K562 (cell line): ENCODE measurements at regions not wholly inside any gene's neighbourhood (a gene's known extent, or its start where the extent isn't known, plus 50 kb on each side); places are given as distances from the start of the nearest gene placed in this dataset.
A peak's percentile ranks its signal among the peaks of the same experiment; 100 is the strongest.

Experiments used
- ATAC-seq: fragments of 200-7000 bp; cut with Tn5 transposase; 3 replicates; pipeline ENCODE4 v1.9.1; 2020; ENCODE audit warnings: moderate library complexity
- BruUV-seq: library from RNA; stranded (reverse); fragments of 400-500 nt; replicated peaks from 2 replicates; lab custom pipeline; 2021; lab: Mats Ljungman, UMichigan
- CTCF ChIA-PET: fragments of 300-600 bp; formaldehyde crosslinking; extraction: SDS; loops from one replicate; lab custom pipeline; 2021; ENCODE audit warnings: low intra/inter-chr PET ratio; lab: Yijun Ruan, JAX
- POLR2A ChIA-PET: fragments of 300-600, 350-650 bp; sonication (Branson Sonifier 250); formaldehyde crosslinking; extraction: SDS; loops from one replicate; lab custom pipeline; 2021; ENCODE audit warnings: antibody characterized with exemption, inconsistent platforms; lab: Yijun Ruan, JAX
- DNase-seq, 4 experiments: peaks; one replicate each; pipeline versions ENCODE4 v3.0.0 to v3.0.0-alpha.2; 2011 to 2018; ENCODE audit warnings: low spot score in 3 of 4, mixed read lengths in 3 of 4; ENCODE audit errors: extremely low read depth in 1 of 4
- FAIRE-seq: peaks from 2 replicates; lab custom pipeline; 2011; peaks lifted over from hg19 to GRCh38; lab: Jason Lieb, UNC
- H2AFZ ChIP-seq: 2 replicates; pipeline ENCODE4 v1.6.0; 2011; ENCODE audit warnings: low read depth, low read length, control low read depth, inconsistent platforms
- H3K27ac ChIP-seq: fragments of 200-600 bp; 3 replicates; pipeline ENCODE4 v1.8.0; 2011; ENCODE audit warnings: low read depth, mild to moderate bottlenecking, control low read depth, inconsistent platforms, low read length, moderate library complexity, mixed read lengths; ENCODE audit errors: extremely low read depth
- H3K27me3 ChIP-seq, 2 experiments: fragments of 300-600 bp in 1 of 2; 2 replicates in 1 of 2; 3 replicates in 1 of 2; pipeline versions ENCODE4 v1.6.0 to v1.8.0; 2011; ENCODE audit warnings: inconsistent platforms in 2 of 2, low read length in 2 of 2, mild to moderate bottlenecking in 1 of 2, mixed read lengths in 1 of 2, moderate library complexity in 1 of 2; ENCODE audit not compliant: control insufficient read depth in 2 of 2, insufficient read depth in 2 of 2
- H3K36me3 ChIP-seq: fragments of 300-600 bp; 3 replicates; pipeline ENCODE4 v1.8.0; 2011; ENCODE audit warnings: mild to moderate bottlenecking, low read length, inconsistent platforms; ENCODE audit not compliant: control insufficient read depth, insufficient read depth
- H3K4me1 ChIP-seq, 2 experiments: fragments of 200-600 bp in 1 of 2; replicated peaks in 1 of 2; 2 replicates in 1 of 2; 3 replicates in 1 of 2; pipeline versions ENCODE4 v1.5.1 to v1.8.0; 2011; ENCODE audit warnings: inconsistent platforms in 2 of 2, low read length in 2 of 2, mild to moderate bottlenecking in 1 of 2, mixed read lengths in 1 of 2, moderate library complexity in 1 of 2; ENCODE audit not compliant: control insufficient read depth in 2 of 2, insufficient read depth in 2 of 2
- H3K4me2 ChIP-seq: 2 replicates; pipeline ENCODE4 v1.6.1; 2011; ENCODE audit warnings: low read length, control low read depth, inconsistent platforms, mixed read lengths; ENCODE audit not compliant: insufficient read depth
- H3K4me3 ChIP-seq: fragments of 200-600 bp; sonication (generic), shearing (Covaris generic); 2 replicates; pipeline ENCODE4 v1.5.1; 2016; ENCODE audit warnings: control low read depth, inconsistent platforms
- H3K79me2 ChIP-seq: fragments of 200-600 bp; 3 replicates; pipeline ENCODE4 v1.8.0; 2011; ENCODE audit warnings: low read length, inconsistent platforms; ENCODE audit not compliant: control insufficient read depth, insufficient read depth
- H3K9ac ChIP-seq, 2 experiments: 2 replicates each; pipeline versions ENCODE4 v1.6.0 to v1.6.1; 2011; ENCODE audit warnings: low read depth in 2 of 2, low read length in 2 of 2, control low read depth in 1 of 2, inconsistent platforms in 1 of 2, mild to moderate bottlenecking in 1 of 2, mixed read lengths in 1 of 2; ENCODE audit not compliant: insufficient read depth in 1 of 2
- H3K9me1 ChIP-seq: one replicate; pipeline ENCODE4 v1.6.0; 2011; ENCODE audit warnings: inconsistent platforms, mild to moderate bottlenecking, low read length, moderate library complexity; ENCODE audit not compliant: control insufficient read depth, insufficient read depth
- H3K9me3 ChIP-seq: replicated peaks from 2 replicates; pipeline ENCODE4 v1.5.1; 2011; ENCODE audit warnings: low read depth, low read length, inconsistent platforms; ENCODE audit not compliant: control insufficient read depth, insufficient read depth
- H4K20me1 ChIP-seq: replicated peaks from 2 replicates; pipeline ENCODE4 v1.6.1; 2011; ENCODE audit warnings: low read length, inconsistent platforms, mixed read lengths; ENCODE audit not compliant: control insufficient read depth, insufficient read depth
- CBX2 ChIP-seq: fragments of 200-600 bp; sonication (generic); IDR thresholded peaks from one replicate; pipeline ENCODE4 v1.6.1; 2012; ENCODE audit warnings: mild to moderate bottlenecking, low read length, inconsistent platforms; ENCODE audit not compliant: insufficient read depth, poor library complexity, severe bottlenecking
- CBX8 ChIP-seq: fragments of 200-600 bp; sonication (generic); IDR thresholded peaks from 2 replicates; pipeline ENCODE4 v1.6.1; 2012; ENCODE audit warnings: borderline replicate concordance, mixed run types, low read depth, mild to moderate bottlenecking, moderate library complexity, mixed read lengths, low read length, control low read depth, inconsistent platforms; ENCODE audit not compliant: poor library complexity, severe bottlenecking; ENCODE audit errors: extremely low read depth
- E2F1 ChIP-seq: sonication (generic); formaldehyde crosslinking; IDR thresholded peaks from 2 replicates; pipeline ENCODE4 v1.8.1; 2023; ENCODE audit warnings: mild to moderate bottlenecking, missing genetic modification reagents, moderate library complexity
- GTF3C2 ChIP-seq: IDR thresholded peaks from 3 replicates; pipeline ENCODE4 v1.6.1; 2011; ENCODE audit warnings: borderline replicate concordance, mild to moderate bottlenecking, moderate library complexity; ENCODE audit not compliant: insufficient read length; ENCODE audit errors: extremely low read depth
- HSF4 ChIP-seq: fragments of 250-450 bp; sonication (Bioruptor Pico); IDR thresholded peaks from 2 replicates; pipeline ENCODE4 v2.1.2; 2022; ENCODE audit warnings: mild to moderate bottlenecking, moderate library complexity, borderline replicate concordance
- MAZ ChIP-seq, 2 experiments: fragments of 450-650 bp in 1 of 2; sonication (generic) in 1 of 2; formaldehyde crosslinking; IDR thresholded peaks in 1 of 2; conservative IDR thresholded peaks in 1 of 2; 2 replicates each; pipeline versions ENCODE4 v1.4.0 to v1.5.0; 2020; ENCODE audit warnings: mild to moderate bottlenecking in 1 of 2, missing genetic modification reagents in 1 of 2
- NFE2L1 ChIP-seq: fragments of 450-650 bp; IDR thresholded peaks from 2 replicates; pipeline ENCODE4 v1.6.1; 2016; ENCODE audit warnings: missing genetic modification characterization, low read depth, mild to moderate bottlenecking, missing compliant biosample characterization, moderate library complexity, borderline replicate concordance
- NR2F6 ChIP-seq: fragments of 450-650 bp; formaldehyde crosslinking; IDR thresholded peaks from 2 replicates; pipeline ENCODE4 v1.4.0; 2020; ENCODE audit warnings: mild to moderate bottlenecking
- RUNX1 ChIP-seq: sonication (generic); IDR thresholded peaks from 2 replicates; pipeline ENCODE4 v1.6.1; 2016; ENCODE audit warnings: antibody characterized with exemption, low read depth
- STAT5B ChIP-seq: fragments of 250-450 bp; sonication (Bioruptor Pico); IDR thresholded peaks from 2 replicates; pipeline ENCODE4 v1.8.0; 2021; ENCODE audit warnings: mild to moderate bottlenecking, inconsistent platforms
- ZKSCAN3 ChIP-seq: fragments of 250-450 bp; sonication (Bioruptor Pico); IDR thresholded peaks from 2 replicates; pipeline ENCODE4 v1.4.0; 2020
- ZNF639 ChIP-seq, 2 experiments: fragments of 200-800 bp in 1 of 2; sonication (Bioruptor generic) in 1 of 2; sonication (generic) in 1 of 2; formaldehyde crosslinking in 1 of 2; IDR thresholded peaks in 1 of 2; conservative IDR thresholded peaks in 1 of 2; 2 replicates each; pipeline versions ENCODE4 v1.5.0 to v1.6.1; 2016 to 2020; ENCODE audit warnings: missing compliant biosample characterization in 1 of 2, missing genetic modification characterization in 1 of 2, missing genetic modification reagents in 1 of 2
- WGBS: fragments of 100-300 bp; shearing (Covaris generic); methylation state at CpG from one replicate; pipeline ENCODE4 v1.1.6; 2016; ENCODE audit warnings: low coverage, mixed read lengths; ENCODE audit not compliant: insufficient coverage; ENCODE audit errors: missing lambda C conversion rate; 5-methylcytosine and 5-hydroxymethylcytosine counted together
- in situ Hi-C: fragments of 300-500 bp; cut with MboI; formaldehyde crosslinking; loops from 4 replicates; pipeline ENCODE4 v1.15.0; 2018; ENCODE audit warnings: inconsistent platforms, mixed read lengths
- intact Hi-C: fragments of 100-400 bp; cut with micrococcal nuclease; formaldehyde crosslinking; loops from 2 replicates; pipeline ENCODE4 v1.14.2; 2022

- intact Hi-C loops, result loop anchor here (5.0 kb wide), 2 partner anchors 186 to 726 kb away; no protein-coding TSS in a partner anchor
- Histone ChIP-seq H3K79me2 (no peaks in the 10 kb centered on the region), H3K9me3 (no peaks in the 10 kb centered on the region), H3K9ac (no peak overlapping the region; a peak in 1 of 4 replicates), H3K36me3 (no peaks in the 10 kb centered on the region), H4K20me1 (no peaks in the 10 kb centered on the region), H3K27me3 (no peaks in the 10 kb centered on the region), H3K9me1 (no peaks in the 10 kb centered on the region), H3K4me3 (no peak overlapping the region), H3K27ac (no peak overlapping the region), H2AFZ (peak overlapping the region; percentile 76), H3K4me1 (no peaks in the 10 kb centered on the region), H3K4me2 (peak overlapping the region; percentile 28; the same call in 1 of the 2 replicates)
- in situ Hi-C loops, result no loop called here
- ChIA-PET POLR2A (interaction anchor here (0.9 kb wide), 1 partner anchor 833 kb away, joined by 5 read pairs; no protein-coding TSS in a partner anchor), CTCF (no interaction called here)
- peak; percentile 100 for ATAC-seq
- peak; percentile 45 to 72 (median 52) for DNase-seq
- BruUV-seq, result no TSS peak
- FAIRE-seq, result peak; percentile 88
- WGBS, result 3% methylated on average over 16 of the region's 16 CpGs
- TF ChIP-seq NR2F6 (CRISPR knock-in tag) (no peak), NFE2L1 (tag) (no peak), ZNF639 (CRISPR knock-in tag; conservative IDR thresholded peaks at IDR 0.05 in 1 of 2, IDR thresholded peaks at IDR 0.05 in 1 of 2) (no peak), MAZ (CRISPR knock-in tag; conservative IDR thresholded peaks at IDR 0.05 in 1 of 2, IDR thresholded peaks at IDR 0.05 in 1 of 2) (no peak), HSF4 (CRISPR knock-in tag) (no peak), ZKSCAN3 (no peak), GTF3C2 (no peak), STAT5B (CRISPR knock-in tag) (no peak), CBX2 (no peak), RUNX1 (no peak), CBX8 (no peak), E2F1 (no peak)
Observed at GRCh38 chr2:57720728-57721627, 325.6 kb upstream of the VRK2 start.
